Cardiac fibroblast (primary cell): ENCODE measurements at regions not wholly inside any gene's neighbourhood (a gene's known extent, or its start where the extent isn't known, plus 50 kb on each side); places are given as distances from the start of the nearest gene placed in this dataset.

Experiments used
- DNase-seq, 2 donors: peaks; one replicate each; pipeline versions ENCODE4 v3.0.0 to v3.0.0-alpha.2; 2010; ENCODE audit warnings: low read depth in 2 of 2
- H3K4me3 ChIP-seq, 2 donors: replicated peaks in 1 of 2; 1 replicate in 1 of 2; 2 replicates in 1 of 2; pipeline ENCODE4 v1.5.1; 2011; ENCODE audit warnings: low read depth in 2 of 2, low read length in 2 of 2, mild to moderate bottlenecking in 2 of 2, moderate library complexity in 1 of 2
- TF ChIP-seq, protein P1 (sequence below): IDR thresholded peaks from one replicate; pipeline ENCODE4 v1.5.1; 2011; ENCODE audit warnings: low read depth, mild to moderate bottlenecking, low read length, inconsistent platforms

DNA sequence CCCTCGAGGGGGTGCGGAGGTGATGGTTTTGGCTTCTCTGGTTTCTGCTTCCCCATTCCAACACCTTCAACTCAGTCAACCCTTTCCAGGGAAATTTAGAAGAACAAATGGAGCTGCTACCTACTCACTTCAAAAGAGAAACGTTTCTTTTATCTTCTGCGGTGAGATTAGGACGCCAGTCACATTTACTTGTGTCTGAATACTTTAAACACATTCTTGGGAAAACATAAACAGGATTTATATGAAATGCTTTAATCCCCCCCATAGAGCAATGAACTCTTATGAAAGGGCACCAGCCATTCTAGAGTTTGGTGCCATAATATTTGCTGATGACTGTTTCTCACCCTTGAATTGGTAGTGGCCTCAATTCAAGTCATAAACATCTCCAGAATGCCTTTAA lies 253.2 kb upstream of the APCDD1 start:
- no peak for DNase-seq
- TF ChIP-seq, protein P1, sequence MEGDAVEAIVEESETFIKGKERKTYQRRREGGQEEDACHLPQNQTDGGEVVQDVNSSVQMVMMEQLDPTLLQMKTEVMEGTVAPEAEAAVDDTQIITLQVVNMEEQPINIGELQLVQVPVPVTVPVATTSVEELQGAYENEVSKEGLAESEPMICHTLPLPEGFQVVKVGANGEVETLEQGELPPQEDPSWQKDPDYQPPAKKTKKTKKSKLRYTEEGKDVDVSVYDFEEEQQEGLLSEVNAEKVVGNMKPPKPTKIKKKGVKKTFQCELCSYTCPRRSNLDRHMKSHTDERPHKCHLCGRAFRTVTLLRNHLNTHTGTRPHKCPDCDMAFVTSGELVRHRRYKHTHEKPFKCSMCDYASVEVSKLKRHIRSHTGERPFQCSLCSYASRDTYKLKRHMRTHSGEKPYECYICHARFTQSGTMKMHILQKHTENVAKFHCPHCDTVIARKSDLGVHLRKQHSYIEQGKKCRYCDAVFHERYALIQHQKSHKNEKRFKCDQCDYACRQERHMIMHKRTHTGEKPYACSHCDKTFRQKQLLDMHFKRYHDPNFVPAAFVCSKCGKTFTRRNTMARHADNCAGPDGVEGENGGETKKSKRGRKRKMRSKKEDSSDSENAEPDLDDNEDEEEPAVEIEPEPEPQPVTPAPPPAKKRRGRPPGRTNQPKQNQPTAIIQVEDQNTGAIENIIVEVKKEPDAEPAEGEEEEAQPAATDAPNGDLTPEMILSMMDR, result no peak
- H3K4me3 ChIP-seq, result no peak overlapping the region

- H3K4me3 ChIP-seq, result no peak overlapping the region
- TF ChIP-seq, protein P1, result no peak
- no peak for DNase-seq
These were observed 252.8 kb upstream of the APCDD1 start for GRCh38 chr18:10201659-10202058.

DNA sequence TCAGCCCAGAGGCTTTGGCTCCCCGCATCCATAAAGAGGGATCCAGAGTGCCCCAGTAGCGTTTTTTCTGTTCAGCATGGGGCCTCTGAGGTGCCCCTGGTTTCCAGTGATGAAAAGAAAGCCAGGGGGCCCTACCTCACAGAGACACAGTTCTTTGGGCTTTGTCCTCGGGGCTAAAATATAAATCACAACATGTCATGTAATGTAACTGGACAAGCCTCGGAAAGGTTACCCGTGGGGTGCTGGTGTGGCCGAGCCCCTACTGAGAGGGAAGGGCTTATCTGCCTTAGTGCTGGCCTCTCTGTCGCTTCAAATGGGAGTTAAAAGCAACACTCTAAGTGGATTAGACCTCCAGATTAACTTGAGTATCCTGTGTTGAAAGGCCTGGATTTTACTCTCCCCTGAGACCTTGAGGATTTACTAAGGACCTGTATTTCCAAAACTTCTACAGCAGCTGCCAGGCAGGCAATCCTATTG lies 251.6 kb upstream of the APCDD1 start:
- H3K4me3 ChIP-seq, result no peak overlapping the region
- TF ChIP-seq, protein P1, result no peak
- no peak for DNase-seq

DNA sequence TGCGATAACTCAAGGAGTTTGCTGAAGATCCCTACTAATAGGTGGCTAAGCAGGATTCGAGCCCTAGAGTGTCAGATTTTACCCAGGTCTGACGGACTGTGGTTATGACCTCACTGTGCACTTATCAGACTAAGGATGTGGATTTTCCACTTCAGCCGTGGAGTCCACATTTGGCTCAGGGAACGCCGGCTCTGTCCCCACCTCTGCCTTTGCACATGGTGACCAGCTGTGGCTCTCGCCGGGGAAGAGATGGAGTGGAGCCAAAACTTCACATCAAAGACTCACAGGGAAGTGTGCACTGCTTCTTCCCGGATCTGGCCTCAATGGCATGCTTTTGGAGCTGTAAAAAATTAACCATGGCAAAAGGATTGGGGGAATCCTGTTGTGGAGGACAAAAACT lies 249.3 kb upstream of the APCDD1 start:
- TF ChIP-seq, protein P1, result no peak
- peak; percentile 1 to 11 for DNase-seq
- no peak overlapping the region for H3K4me3 ChIP-seq

DNA sequence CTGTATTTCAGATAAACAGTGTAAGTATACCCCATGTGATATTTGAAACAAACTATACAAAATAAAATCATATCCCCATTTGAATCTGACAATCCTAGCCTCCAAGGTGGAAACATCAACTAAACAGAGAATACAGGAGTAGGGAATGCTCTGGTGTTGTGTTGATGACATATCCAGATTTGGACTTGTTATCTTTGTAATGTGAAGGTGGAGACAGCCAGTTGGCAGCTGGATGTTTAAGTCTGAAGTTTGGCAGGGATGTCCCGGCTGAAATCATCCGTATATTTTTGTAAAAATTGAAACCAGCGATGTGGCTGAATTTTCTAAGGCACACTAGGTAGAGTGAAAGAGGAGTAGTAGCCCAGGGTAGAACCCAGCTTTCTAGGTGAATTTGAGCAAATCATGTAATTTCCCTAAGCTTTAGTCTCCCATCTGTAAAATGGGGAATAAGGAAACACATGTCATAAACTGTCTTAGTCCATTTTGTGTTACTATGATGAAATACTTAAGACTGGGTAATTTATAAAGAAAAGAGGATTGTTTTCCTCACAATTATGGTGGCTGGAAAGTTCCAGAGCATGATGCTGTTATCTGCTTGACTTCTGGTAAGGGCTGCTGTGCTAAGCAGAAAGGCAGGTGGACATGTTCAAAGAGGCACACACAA lies 246.6 kb upstream of the APCDD1 start:
- TF ChIP-seq, protein P1, result no peak
- peak in 1 of 2 donors; percentile 30 for DNase-seq
- no peak overlapping the region for H3K4me3 ChIP-seq

- no peak for DNase-seq
- TF ChIP-seq, protein P1, result no peak
- no peak overlapping the region for H3K4me3 ChIP-seq
These were observed 245.1 kb upstream of the APCDD1 start for GRCh38 chr18:10209302-10209701.

DNA sequence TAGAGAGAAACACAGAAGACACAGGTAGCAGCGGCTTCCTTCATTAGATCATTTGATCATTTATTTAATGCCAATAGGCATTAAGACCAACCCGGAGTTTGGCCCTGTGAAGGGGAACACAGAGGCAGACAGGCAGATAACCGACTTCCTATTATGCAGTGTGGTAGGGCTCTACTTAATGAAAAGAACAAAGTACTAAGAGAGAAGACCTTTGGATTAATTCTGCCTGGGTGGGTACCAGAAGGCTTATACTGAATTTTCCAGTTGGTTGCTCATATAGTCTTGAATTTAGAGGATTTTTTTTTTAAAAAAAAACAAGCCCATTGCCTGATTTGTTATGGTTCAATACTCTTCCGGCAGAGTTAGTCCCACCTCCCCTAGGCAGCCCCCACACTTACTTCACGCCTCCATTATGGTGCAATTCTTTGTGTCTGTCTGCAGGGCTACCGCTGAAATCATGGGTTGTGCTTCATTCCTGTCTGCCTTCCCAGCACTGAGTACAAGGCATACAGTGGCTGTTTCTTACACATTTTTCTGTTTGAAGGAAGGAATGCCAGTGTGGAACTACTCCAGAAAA lies 244.3 kb upstream of the APCDD1 start:
- no peak overlapping the region for H3K4me3 ChIP-seq
- no peak for DNase-seq
- TF ChIP-seq, protein P1, result no peak
